Upper lobe of left lung (tissue), 4 donors: ENCODE measurements at regions not wholly inside any gene's neighbourhood (a gene's known extent, or its start where the extent isn't known, plus 50 kb on each side); places are given as distances from the start of the nearest gene placed in this dataset.

Experiments used
- CTCF ChIP-seq, 6 experiments: fragments of 450-650 bp in 4 of 6; fragments of 200-600 bp in 2 of 6; sonication (generic) in 2 of 6; IDR thresholded peaks; one replicate each; pipeline ENCODE4 v1.5.1; 2016 to 2019; ENCODE audit warnings: antibody characterized with exemption in 6 of 6
- EP300 ChIP-seq, 4 donors: sonication (generic); formaldehyde crosslinking; IDR thresholded peaks; one replicate each; pipeline ENCODE4 v1.5.1; 2017; ENCODE audit warnings: antibody characterized with exemption in 4 of 4, control low read depth in 2 of 4

- TF ChIP-seq CTCF (IDR thresholded peaks at IDR 0.05) = no peak
- TF ChIP-seq EP300 (IDR thresholded peaks at IDR 0.05) = no peak
These were observed 316.5 kb downstream of the SMAD2 start for GRCh38 chr18:47613929-47614328.
